Skeletal muscle satellite cell (primary cell): ENCODE measurements at regions not wholly inside any gene's neighbourhood (a gene's known extent, or its start where the extent isn't known, plus 50 kb on each side); places are given as distances from the start of the nearest gene placed in this dataset.

ENCODE experiments used
- H3K27me3 ChIP-seq: 2 replicates; pipeline ENCODE4 v1.7.0; 2013; ENCODE audit warnings: low read length; ENCODE audit not compliant: control insufficient read depth, insufficient read depth
- H3K36me3 ChIP-seq: 2 replicates; pipeline ENCODE4 v1.7.0; 2013; ENCODE audit warnings: mild to moderate bottlenecking, control low read depth, low read length; ENCODE audit not compliant: insufficient read depth
- H3K4me1 ChIP-seq: 2 replicates; pipeline ENCODE4 v1.7.0; 2013; ENCODE audit warnings: low read length; ENCODE audit not compliant: control insufficient read depth, insufficient read depth
- H3K4me2 ChIP-seq: 2 replicates; pipeline ENCODE4 v1.7.0; 2013; ENCODE audit warnings: mild to moderate bottlenecking, low read length
- H3K4me3 ChIP-seq: 2 replicates; pipeline ENCODE4 v1.7.0; 2013; ENCODE audit warnings: low read length
- H3K9ac ChIP-seq: 2 replicates; pipeline ENCODE4 v1.7.0; 2013; ENCODE audit warnings: mild to moderate bottlenecking, low read depth, low read length, moderate library complexity
- H3K9me3 ChIP-seq: replicated peaks from 2 replicates; pipeline ENCODE4 v1.7.0; 2013; ENCODE audit warnings: mild to moderate bottlenecking, control low read depth, low read length

- no peaks in the 10 kb centered on the region for H3K4me1 ChIP-seq
- H3K4me2 ChIP-seq = no peak overlapping the region
- H3K4me3 ChIP-seq = no peak overlapping the region
- H3K27me3 ChIP-seq = peaks cover 21% of the 10 kb centered on the region
- no peaks in the 10 kb centered on the region for H3K36me3 ChIP-seq
- H3K9me3 ChIP-seq = no peaks in the 10 kb centered on the region
- no peak overlapping the region for H3K9ac ChIP-seq
Observed at GRCh38 chrX:39211501-39211900, 410.2 kb downstream of the MID1IP1 start.

- Histone ChIP-seq H3K36me3 (no peaks in the 10 kb centered on the region), H3K9me3 (no peaks in the 10 kb centered on the region), H3K27me3 (peaks cover 22% of the 10 kb centered on the region)
Observed at GRCh38 chrX:39212456-39212855, 411.2 kb downstream of the MID1IP1 start.

GRCh38 chrX:39214387-39215126, 413.3 kb downstream of the MID1IP1 start:
- H3K27me3 ChIP-seq = peaks cover 26% of the 10 kb centered on the region
- H3K9me3 ChIP-seq = no peaks in the 10 kb centered on the region
- H3K4me3 ChIP-seq = no peak overlapping the region
- H3K36me3 ChIP-seq = no peaks in the 10 kb centered on the region
- no peak overlapping the region for H3K4me2 ChIP-seq
- H3K4me1 ChIP-seq = no peaks in the 10 kb centered on the region
- no peak overlapping the region for H3K9ac ChIP-seq

More at GRCh38 chrX:39212456-39212855, 411.2 kb downstream of the MID1IP1 start:
- Histone ChIP-seq H3K4me2 (no peak overlapping the region), H3K4me3 (no peak overlapping the region), H3K9ac (no peak overlapping the region), H3K4me1 (no peaks in the 10 kb centered on the region)

DNA sequence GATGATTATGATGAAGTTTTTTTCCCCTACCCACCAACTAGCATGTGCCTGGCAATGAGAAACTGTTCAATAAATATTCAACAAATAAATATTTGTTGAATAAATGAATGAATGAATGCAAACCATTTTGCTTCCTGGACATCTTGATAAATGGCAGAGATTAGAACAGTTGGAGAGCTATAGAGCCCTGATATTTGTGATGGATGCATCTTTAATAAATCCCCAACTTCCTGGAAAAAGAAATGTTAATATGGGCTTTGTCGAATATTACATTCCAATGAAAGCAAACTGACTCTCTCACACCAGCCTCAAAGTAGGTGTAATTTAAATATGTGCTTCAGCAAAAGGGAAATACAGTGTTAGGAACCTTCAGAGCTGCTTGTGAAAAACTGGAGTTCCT, 419.7 kb downstream of the MID1IP1 start:
- Histone ChIP-seq H3K27me3 (peaks cover 29% of the 10 kb centered on the region), H3K4me2 (no peak overlapping the region), H3K9ac (no peak overlapping the region), H3K4me3 (no peak overlapping the region), H3K4me1 (no peaks in the 10 kb centered on the region), H3K36me3 (no peaks in the 10 kb centered on the region), H3K9me3 (no peaks in the 10 kb centered on the region)

DNA sequence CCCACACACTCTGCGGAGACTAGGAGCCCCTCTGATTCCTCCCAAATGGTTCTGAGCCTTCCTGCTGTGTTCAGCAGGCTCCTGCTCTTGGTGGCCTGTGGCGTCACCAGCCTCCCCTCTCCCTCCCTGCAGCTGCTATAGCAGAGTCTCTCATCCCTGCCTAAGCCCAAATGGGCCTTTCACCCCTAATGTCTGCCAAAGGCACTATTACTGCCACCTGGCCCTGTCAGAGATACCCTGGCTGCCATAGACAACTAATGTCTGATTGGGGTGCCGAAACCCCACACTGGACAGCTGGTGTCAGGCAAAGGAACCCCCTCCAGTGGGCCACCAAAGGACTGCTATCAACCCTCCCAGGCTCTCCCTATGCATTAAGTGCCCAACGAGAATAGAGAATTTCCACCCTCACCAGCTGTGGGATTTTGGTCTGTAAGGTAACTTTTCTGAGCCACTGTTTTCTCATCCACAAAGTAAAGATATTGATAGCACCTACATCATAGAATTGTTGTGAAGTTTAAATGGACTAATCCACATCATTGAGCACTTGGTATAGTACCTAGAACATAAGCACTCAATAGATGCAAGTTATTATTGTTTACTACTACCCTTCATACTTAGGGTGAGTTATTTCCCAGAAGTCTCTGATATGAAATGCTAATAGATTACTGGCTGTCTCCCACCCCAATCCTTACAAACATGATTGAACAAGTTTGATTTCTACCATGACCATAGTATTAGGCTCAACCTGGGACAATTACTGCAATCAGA, 421.3 kb downstream of the MID1IP1 start:
- peaks cover 26% of the 10 kb centered on the region for H3K27me3 ChIP-seq
- no peak overlapping the region for H3K4me2 ChIP-seq
- H3K36me3 ChIP-seq = no peaks in the 10 kb centered on the region
- no peak overlapping the region for H3K9ac ChIP-seq
- H3K4me1 ChIP-seq = no peaks in the 10 kb centered on the region
- H3K9me3 ChIP-seq = no peaks in the 10 kb centered on the region
- H3K4me3 ChIP-seq = no peak overlapping the region

DNA sequence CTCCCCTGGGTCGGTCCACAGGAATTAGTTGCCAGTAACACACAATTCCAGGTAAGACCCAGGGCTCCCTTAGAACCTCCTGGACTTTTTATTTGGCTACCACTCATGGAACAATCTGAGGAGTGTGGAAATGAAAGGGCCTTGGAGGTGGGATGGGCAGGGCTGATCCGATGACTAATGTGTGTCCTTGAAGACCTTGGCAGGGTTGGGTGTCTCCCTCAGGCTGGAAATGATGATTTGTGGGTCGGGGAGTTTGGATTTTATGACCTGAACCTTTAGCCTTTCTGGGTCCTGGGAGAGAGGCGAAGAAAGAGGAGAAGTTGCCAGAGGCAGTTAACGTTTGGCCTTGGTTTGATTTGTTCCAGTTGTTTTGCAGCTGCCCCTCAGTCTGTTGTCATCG, 425.0 kb downstream of the MID1IP1 start:
- Histone ChIP-seq H3K4me2 (no peak overlapping the region), H3K36me3 (no peaks in the 10 kb centered on the region), H3K27me3 (peaks cover 33% of the 10 kb centered on the region), H3K9ac (no peak overlapping the region), H3K4me3 (no peak overlapping the region), H3K4me1 (no peaks in the 10 kb centered on the region), H3K9me3 (no peaks in the 10 kb centered on the region)

DNA sequence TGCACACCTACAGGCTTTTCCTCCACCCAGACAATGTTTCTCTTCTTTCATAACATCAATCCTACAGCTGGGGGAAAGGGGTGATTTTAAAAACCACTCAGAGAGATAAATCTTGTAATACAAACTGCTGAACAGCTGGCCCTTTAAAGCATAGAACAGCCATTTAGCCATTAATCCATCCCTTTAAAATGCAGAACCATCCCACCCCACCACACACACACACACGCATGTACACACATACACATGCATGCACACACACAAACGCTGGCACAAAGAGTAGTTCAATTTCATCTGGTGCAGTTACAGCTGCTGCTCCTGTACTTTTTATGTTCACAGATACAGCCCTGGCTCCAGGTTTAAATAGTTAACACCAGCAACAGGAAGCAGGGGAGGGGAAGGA, 426.1 kb downstream of the MID1IP1 start:
- Histone ChIP-seq H3K36me3 (no peaks in the 10 kb centered on the region), H3K4me2 (no peak overlapping the region), H3K4me3 (no peak overlapping the region), H3K9ac (no peak overlapping the region), H3K9me3 (no peaks in the 10 kb centered on the region), H3K4me1 (no peaks in the 10 kb centered on the region), H3K27me3 (peaks cover 24% of the 10 kb centered on the region)

GRCh38 chrX:39238006-39238405, 436.7 kb downstream of the MID1IP1 start:
- H3K9me3 ChIP-seq = no peaks in the 10 kb centered on the region
- no peaks in the 10 kb centered on the region for H3K36me3 ChIP-seq
- no peaks in the 10 kb centered on the region for H3K4me1 ChIP-seq
- no peak overlapping the region for H3K4me2 ChIP-seq
- H3K9ac ChIP-seq = no peak overlapping the region
- H3K27me3 ChIP-seq = peaks cover 16% of the 10 kb centered on the region
- H3K4me3 ChIP-seq = no peak overlapping the region

- H3K4me3 ChIP-seq = no peak overlapping the region
- H3K4me1 ChIP-seq = no peaks in the 10 kb centered on the region
- H3K9me3 ChIP-seq = no peaks in the 10 kb centered on the region
- H3K27me3 ChIP-seq = no peaks in the 10 kb centered on the region
- H3K9ac ChIP-seq = no peak overlapping the region
- no peaks in the 10 kb centered on the region for H3K36me3 ChIP-seq
- H3K4me2 ChIP-seq = no peak overlapping the region
Observed at GRCh38 chrX:39242187-39242586, 440.9 kb downstream of the MID1IP1 start.

GRCh38 chrX:39244147-39244546, 442.9 kb downstream of the MID1IP1 start:
- Histone ChIP-seq H3K27me3 (peaks cover 4% of the 10 kb centered on the region), H3K4me2 (no peak overlapping the region), H3K9ac (no peak overlapping the region), H3K36me3 (no peaks in the 10 kb centered on the region), H3K4me3 (no peak overlapping the region), H3K9me3 (no peaks in the 10 kb centered on the region), H3K4me1 (no peaks in the 10 kb centered on the region)

- Histone ChIP-seq H3K9me3 (no peaks in the 10 kb centered on the region), H3K4me1 (no peaks in the 10 kb centered on the region), H3K4me2 (no peak overlapping the region), H3K27me3 (peaks cover 4% of the 10 kb centered on the region), H3K36me3 (no peaks in the 10 kb centered on the region), H3K9ac (no peak overlapping the region), H3K4me3 (no peak overlapping the region)
Observed at GRCh38 chrX:39245024-39245423, 443.8 kb downstream of the MID1IP1 start.

DNA sequence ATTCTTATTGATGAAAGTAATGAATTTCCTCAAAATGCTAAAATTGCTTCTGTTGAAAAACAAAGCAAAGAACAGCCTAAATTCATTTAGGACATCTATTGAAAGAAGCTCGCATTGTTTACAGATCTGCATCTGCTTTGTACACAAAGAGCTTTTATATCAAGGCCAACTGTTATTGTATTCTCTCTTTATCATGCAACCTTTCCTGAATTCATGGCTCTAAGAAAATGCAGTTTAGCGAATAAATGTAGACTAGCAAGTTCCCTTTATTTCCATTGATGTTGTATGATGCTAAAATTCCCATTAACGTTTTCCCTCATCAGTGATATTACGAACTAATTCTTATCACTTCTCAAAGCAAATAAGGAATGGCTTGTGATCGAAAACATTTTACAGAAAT, 446.3 kb downstream of the MID1IP1 start:
- Histone ChIP-seq H3K9me3 (no peaks in the 10 kb centered on the region), H3K4me3 (no peak overlapping the region), H3K4me1 (no peaks in the 10 kb centered on the region), H3K4me2 (no peak overlapping the region), H3K27me3 (peaks cover 6% of the 10 kb centered on the region), H3K9ac (no peak overlapping the region), H3K36me3 (no peaks in the 10 kb centered on the region)
